Activated B cell treated with CpG ODN at 0.5 μM for 24 hours (primary cell): ENCODE measurements at regions not wholly inside any gene's neighbourhood (a gene's known extent, or its start where the extent isn't known, plus 50 kb on each side); places are given as distances from the start of the nearest gene placed in this dataset.

Experiments used
- ATAC-seq: fragments of 200-7000 bp; cut with Tn5 transposase; one replicate; pipeline ENCODE4 v1.10.0; 2021; ENCODE audit warnings: low read depth, mild to moderate bottlenecking, moderate library complexity
- CTCF ChIA-PET: fragments of 350-600 bp; sonication (Branson Sonifier 250); formaldehyde crosslinking; loops from one replicate; lab custom pipeline; 2021; ENCODE audit warnings: antibody characterized with exemption; lab: Charles Lee
- POLR2A ChIA-PET: fragments of 350-600 bp; sonication (Branson Sonifier 250); formaldehyde crosslinking; loops from one replicate; lab custom pipeline; 2021; ENCODE audit warnings: antibody characterized with exemption; lab: Charles Lee
- DNase-seq: peaks from one replicate; pipeline ENCODE4 v3.0.0; 2022
- H3K27ac Mint-ChIP-seq: one replicate; pipeline ENCODE4 v1.8.0; 2020; ENCODE audit warnings: mixed read lengths
- H3K27me3 Mint-ChIP-seq: one replicate; pipeline ENCODE4 v1.8.0; 2021; ENCODE audit warnings: mixed read lengths
- H3K36me3 Mint-ChIP-seq: one replicate; pipeline ENCODE4 v1.8.0; 2021; ENCODE audit warnings: low read depth, mixed read lengths
- H3K4me1 Mint-ChIP-seq: one replicate; pipeline ENCODE4 v1.8.0; 2021; ENCODE audit warnings: mixed read lengths
- H3K4me3 Mint-ChIP-seq: one replicate; pipeline ENCODE4 v1.8.0; 2020; ENCODE audit warnings: mild to moderate bottlenecking, mixed read lengths
- H3K9me3 Mint-ChIP-seq: one replicate; pipeline ENCODE4 v1.8.0; 2020; ENCODE audit warnings: mixed read lengths
- intact Hi-C: fragments of 100-400 bp; cut with micrococcal nuclease; formaldehyde crosslinking; loops from one replicate; pipeline ENCODE4 v1.15.1; 2024
- TF ChIP-seq, protein P1 (sequence below): fragments of 200-600 bp; IDR thresholded peaks from one replicate; pipeline ENCODE4 v1.8.0; 2022; ENCODE audit warnings: antibody characterized with exemption, mild to moderate bottlenecking

- H3K4me1 Mint-ChIP-seq, result no peaks in the 10 kb centered on the region
Measured at GRCh38 chr11:87942786-87943185, 232.5 kb downstream of the RAB38 start.

DNA sequence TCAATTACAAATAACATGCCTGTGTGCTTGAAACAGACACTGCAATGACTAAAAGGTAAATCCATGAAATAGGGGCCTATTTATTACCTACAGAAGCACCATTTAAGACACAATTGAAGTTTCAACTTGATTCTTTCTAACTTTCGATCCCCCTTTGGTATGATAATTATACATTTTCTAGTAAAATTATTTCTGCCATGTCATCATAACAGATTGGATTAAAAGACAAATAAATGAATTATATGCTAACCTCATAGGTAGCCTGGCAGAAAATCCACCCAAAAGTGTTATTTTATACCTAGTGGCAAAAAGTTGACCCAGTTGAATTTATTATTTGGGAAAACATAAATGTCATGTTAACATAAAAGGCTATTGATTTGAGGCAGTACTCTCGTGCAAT, 241.1 kb downstream of the RAB38 start:
- intact Hi-C loops, result no loop called here
- Mint-ChIP-seq H3K9me3 (no peaks in the 10 kb centered on the region), H3K27me3 (no peaks in the 10 kb centered on the region), H3K27ac (no peak overlapping the region), H3K36me3 (no peaks in the 10 kb centered on the region), H3K4me3 (no peak overlapping the region), H3K4me1 (no peaks in the 10 kb centered on the region)
- CTCF ChIA-PET, result no interaction called here
- TF ChIP-seq, protein P1, sequence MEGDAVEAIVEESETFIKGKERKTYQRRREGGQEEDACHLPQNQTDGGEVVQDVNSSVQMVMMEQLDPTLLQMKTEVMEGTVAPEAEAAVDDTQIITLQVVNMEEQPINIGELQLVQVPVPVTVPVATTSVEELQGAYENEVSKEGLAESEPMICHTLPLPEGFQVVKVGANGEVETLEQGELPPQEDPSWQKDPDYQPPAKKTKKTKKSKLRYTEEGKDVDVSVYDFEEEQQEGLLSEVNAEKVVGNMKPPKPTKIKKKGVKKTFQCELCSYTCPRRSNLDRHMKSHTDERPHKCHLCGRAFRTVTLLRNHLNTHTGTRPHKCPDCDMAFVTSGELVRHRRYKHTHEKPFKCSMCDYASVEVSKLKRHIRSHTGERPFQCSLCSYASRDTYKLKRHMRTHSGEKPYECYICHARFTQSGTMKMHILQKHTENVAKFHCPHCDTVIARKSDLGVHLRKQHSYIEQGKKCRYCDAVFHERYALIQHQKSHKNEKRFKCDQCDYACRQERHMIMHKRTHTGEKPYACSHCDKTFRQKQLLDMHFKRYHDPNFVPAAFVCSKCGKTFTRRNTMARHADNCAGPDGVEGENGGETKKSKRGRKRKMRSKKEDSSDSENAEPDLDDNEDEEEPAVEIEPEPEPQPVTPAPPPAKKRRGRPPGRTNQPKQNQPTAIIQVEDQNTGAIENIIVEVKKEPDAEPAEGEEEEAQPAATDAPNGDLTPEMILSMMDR, result no peak
- no peak for ATAC-seq
- DNase-seq, result no peak
- POLR2A ChIA-PET, result no interaction called here

More at GRCh38 chr11:87942786-87943185, 232.5 kb downstream of the RAB38 start:
- ATAC-seq, result no peak
- Mint-ChIP-seq H3K27ac (no peak overlapping the region), H3K9me3 (peaks cover 3% of the 10 kb centered on the region), H3K27me3 (no peaks in the 10 kb centered on the region), H3K4me3 (no peak overlapping the region), H3K36me3 (no peaks in the 10 kb centered on the region)
- TF ChIP-seq, protein P1, result no peak
- POLR2A ChIA-PET, result no interaction called here
- DNase-seq, result no peak
- CTCF ChIA-PET, result no interaction called here
- intact Hi-C loops, result no loop called here

GRCh38 chr11:87926250-87926970, 248.8 kb downstream of the RAB38 start:
- Mint-ChIP-seq H3K27ac (no peak overlapping the region), H3K4me1 (no peaks in the 10 kb centered on the region), H3K4me3 (no peak overlapping the region), H3K9me3 (no peaks in the 10 kb centered on the region), H3K36me3 (no peaks in the 10 kb centered on the region), H3K27me3 (no peaks in the 10 kb centered on the region)
- ChIA-PET CTCF (no interaction called here), POLR2A (no interaction called here)
- TF ChIP-seq, protein P1, result no peak
- intact Hi-C loops, result no loop called here
- ATAC-seq (no peak), DNase-seq (no peak)

GRCh38 chr11:87924125-87924524, 251.1 kb downstream of the RAB38 start:
- DNase-seq (no peak), ATAC-seq (no peak)
- H3K27ac Mint-ChIP-seq, result no peak overlapping the region
- TF ChIP-seq, protein P1, result no peak
- no peaks in the 10 kb centered on the region for H3K4me1 Mint-ChIP-seq
- ChIA-PET POLR2A (no interaction called here), CTCF (no interaction called here)
- no peaks in the 10 kb centered on the region for H3K27me3 Mint-ChIP-seq
- H3K36me3 Mint-ChIP-seq, result no peaks in the 10 kb centered on the region
- intact Hi-C loops, result no loop called here
- no peaks in the 10 kb centered on the region for H3K9me3 Mint-ChIP-seq
- H3K4me3 Mint-ChIP-seq, result no peak overlapping the region

- Mint-ChIP-seq H3K27ac (no peak overlapping the region), H3K4me1 (no peaks in the 10 kb centered on the region), H3K36me3 (no peaks in the 10 kb centered on the region), H3K9me3 (no peaks in the 10 kb centered on the region), H3K27me3 (no peaks in the 10 kb centered on the region), H3K4me3 (no peak overlapping the region)
- POLR2A ChIA-PET, result no interaction called here
- CTCF ChIA-PET, result no interaction called here
- TF ChIP-seq, protein P1, result no peak
- no peak for DNase-seq
- ATAC-seq, result no peak
- intact Hi-C loops, result no loop called here
Measured at GRCh38 chr11:87917111-87917510, 258.1 kb downstream of the RAB38 start.
